BLaER1 (cell line): ENCODE measurements at regions not wholly inside any gene's neighbourhood (a gene's known extent, or its start where the extent isn't known, plus 50 kb on each side); places are given as distances from the start of the nearest gene placed in this dataset.

Experiments used
- H3K27ac ChIP-seq: shearing (Covaris generic); formaldehyde crosslinking; 2 replicates; pipeline ENCODE4 v1.8.1; 2022
- H3K27me3 ChIP-seq: shearing (Covaris generic); formaldehyde crosslinking; 2 replicates; pipeline ENCODE4 v1.8.1; 2022
- H3K36me3 ChIP-seq: shearing (Covaris generic); formaldehyde crosslinking; 2 replicates; pipeline ENCODE4 v1.8.1; 2022
- H3K4me1 ChIP-seq: shearing (Covaris generic); formaldehyde crosslinking; 2 replicates; pipeline ENCODE4 v1.8.1; 2022
- H3K4me2 ChIP-seq: shearing (Covaris generic); formaldehyde crosslinking; 2 replicates; pipeline ENCODE4 v1.8.1; 2022
- H3K4me3 ChIP-seq: shearing (Covaris generic); formaldehyde crosslinking; 2 replicates; pipeline ENCODE4 v1.8.1; 2022
- H3K9ac ChIP-seq: shearing (Covaris generic); formaldehyde crosslinking; 2 replicates; pipeline ENCODE4 v1.8.1; 2022
- H3K9me3 ChIP-seq: shearing (Covaris generic); formaldehyde crosslinking; 2 replicates; pipeline ENCODE4 v1.8.1; 2022
- H4K20me1 ChIP-seq: shearing (Covaris generic); formaldehyde crosslinking; 2 replicates; pipeline ENCODE4 v1.8.1; 2022
- Cebpa-rat ChIP-seq: shearing (Covaris generic); IDR thresholded peaks from 2 replicates; pipeline ENCODE4 v1.8.1; 2022

GRCh38 chr7:109246330-109247077 is 676.8 kb downstream of the DNAJB9 start:
- no peaks in the 10 kb centered on the region for H4K20me1 ChIP-seq
- H3K4me1 ChIP-seq, result no peaks in the 10 kb centered on the region
- no peak overlapping the region for H3K9ac ChIP-seq
- no peaks in the 10 kb centered on the region for H3K9me3 ChIP-seq
- no peak overlapping the region for H3K4me3 ChIP-seq
- no peak overlapping the region for H3K27ac ChIP-seq
- H3K27me3 ChIP-seq, result no peaks in the 10 kb centered on the region
- no peaks in the 10 kb centered on the region for H3K36me3 ChIP-seq
- no peak overlapping the region for H3K4me2 ChIP-seq
- no peak for TF ChIP-seq Cebpa-rat

- no peak for TF ChIP-seq Cebpa-rat
- Histone ChIP-seq H3K9ac (no peak overlapping the region), H3K4me1 (peaks cover 40% of the 10 kb centered on the region), H3K4me2 (no peak overlapping the region), H3K27me3 (no peaks in the 10 kb centered on the region), H3K36me3 (no peaks in the 10 kb centered on the region), H3K9me3 (no peaks in the 10 kb centered on the region), H3K4me3 (no peak overlapping the region), H4K20me1 (no peaks in the 10 kb centered on the region), H3K27ac (no peak overlapping the region)
Observed at GRCh38 chr7:109256762-109257560, 687.3 kb downstream of the DNAJB9 start.

- Histone ChIP-seq H4K20me1 (no peaks in the 10 kb centered on the region), H3K9me3 (no peaks in the 10 kb centered on the region), H3K4me2 (peak overlapping the region; percentile 67), H3K9ac (no peak overlapping the region), H3K4me3 (no peak overlapping the region), H3K27ac (peak overlapping the region; percentile 66), H3K4me1 (peaks cover 50% of the 10 kb centered on the region), H3K36me3 (no peaks in the 10 kb centered on the region), H3K27me3 (no peaks in the 10 kb centered on the region)
- TF ChIP-seq Cebpa-rat, result no peak
Observed at GRCh38 chr7:109259151-109259550, 689.5 kb downstream of the DNAJB9 start.

- Histone ChIP-seq H3K4me2 (peak overlapping the region; percentile 29), H3K9ac (no peak overlapping the region), H3K4me1 (peaks cover 50% of the 10 kb centered on the region), H3K36me3 (no peaks in the 10 kb centered on the region), H4K20me1 (no peaks in the 10 kb centered on the region), H3K9me3 (no peaks in the 10 kb centered on the region), H3K27me3 (no peaks in the 10 kb centered on the region), H3K27ac (no peak overlapping the region), H3K4me3 (no peak overlapping the region)
- TF ChIP-seq Cebpa-rat, result no peak
Observed at GRCh38 chr7:109261781-109262180, 692.1 kb downstream of the DNAJB9 start.

- Histone ChIP-seq H3K27ac (no peak overlapping the region), H3K36me3 (no peaks in the 10 kb centered on the region), H3K4me2 (no peak overlapping the region), H3K9ac (no peak overlapping the region), H3K4me1 (peaks cover 13% of the 10 kb centered on the region), H3K9me3 (no peaks in the 10 kb centered on the region), H4K20me1 (no peaks in the 10 kb centered on the region), H3K27me3 (no peaks in the 10 kb centered on the region), H3K4me3 (no peak overlapping the region)
- TF ChIP-seq Cebpa-rat, result no peak
Observed at GRCh38 chr7:109266610-109267009, 696.9 kb downstream of the DNAJB9 start.

GRCh38 chr7:109276348-109276747 is 706.7 kb downstream of the DNAJB9 start:
- no peak overlapping the region for H3K27ac ChIP-seq

GRCh38 chr7:109282726-109283125 is 713.1 kb downstream of the DNAJB9 start:
- Histone ChIP-seq H3K27ac (no peak overlapping the region), H4K20me1 (no peaks in the 10 kb centered on the region), H3K9me3 (no peaks in the 10 kb centered on the region), H3K4me1 (no peaks in the 10 kb centered on the region), H3K27me3 (no peaks in the 10 kb centered on the region), H3K36me3 (no peaks in the 10 kb centered on the region), H3K9ac (no peak overlapping the region), H3K4me2 (no peak overlapping the region), H3K4me3 (no peak overlapping the region)
- TF ChIP-seq Cebpa-rat, result no peak

More at GRCh38 chr7:109276348-109276747, 706.7 kb downstream of the DNAJB9 start:
- Histone ChIP-seq H3K4me2 (no peak overlapping the region), H3K9me3 (no peaks in the 10 kb centered on the region), H3K36me3 (no peaks in the 10 kb centered on the region), H4K20me1 (no peaks in the 10 kb centered on the region), H3K4me3 (no peak overlapping the region), H3K9ac (no peak overlapping the region), H3K27me3 (no peaks in the 10 kb centered on the region), H3K4me1 (no peaks in the 10 kb centered on the region)
- TF ChIP-seq Cebpa-rat, result no peak

GRCh38 chr7:109284943-109285342 is 715.3 kb downstream of the DNAJB9 start:
- Histone ChIP-seq H3K36me3 (no peaks in the 10 kb centered on the region), H3K9ac (no peak overlapping the region), H3K9me3 (no peaks in the 10 kb centered on the region), H3K4me2 (no peak overlapping the region), H3K27me3 (no peaks in the 10 kb centered on the region), H4K20me1 (no peaks in the 10 kb centered on the region), H3K27ac (no peak overlapping the region), H3K4me1 (no peaks in the 10 kb centered on the region), H3K4me3 (no peak overlapping the region)
- no peak for TF ChIP-seq Cebpa-rat

- peaks cover 9% of the 10 kb centered on the region; the same call in 1 of the 2 replicates for H3K9me3 ChIP-seq
- H3K9ac ChIP-seq, result no peak overlapping the region
- H3K4me1 ChIP-seq, result no peaks in the 10 kb centered on the region
- H3K27ac ChIP-seq, result no peak overlapping the region
- H3K36me3 ChIP-seq, result no peaks in the 10 kb centered on the region
- TF ChIP-seq Cebpa-rat, result no peak
- no peak overlapping the region for H3K4me2 ChIP-seq
- H3K27me3 ChIP-seq, result no peaks in the 10 kb centered on the region
- no peaks in the 10 kb centered on the region for H4K20me1 ChIP-seq
- H3K4me3 ChIP-seq, result no peak overlapping the region
Observed at GRCh38 chr7:109295158-109295557, 725.5 kb downstream of the DNAJB9 start.

- TF ChIP-seq Cebpa-rat, result no peak
- H3K4me2 ChIP-seq, result no peak overlapping the region
- no peaks in the 10 kb centered on the region for H3K27me3 ChIP-seq
- no peaks in the 10 kb centered on the region for H4K20me1 ChIP-seq
- no peaks in the 10 kb centered on the region for H3K4me1 ChIP-seq
- H3K9ac ChIP-seq, result no peak overlapping the region
- H3K4me3 ChIP-seq, result no peak overlapping the region
- peaks cover 21% of the 10 kb centered on the region for H3K9me3 ChIP-seq
- H3K36me3 ChIP-seq, result no peaks in the 10 kb centered on the region
- H3K27ac ChIP-seq, result no peak overlapping the region
Observed at GRCh38 chr7:109308816-109309215, 739.1 kb downstream of the DNAJB9 start.
